ENCODE measurements at regions not wholly inside any gene's neighbourhood (a gene's known extent, or its start where the extent isn't known, plus 50 kb on each side); places are given as distances from the start of the nearest gene placed in this dataset.

GRCh38 chr1:58939666-58940370, 156.0 kb upstream of the JUN start:
- Histone ChIP-seq H3K4me3 (ENCODE audit: extremely low read depth in 1 of 4, insufficient read depth in 2 of 4, low read depth in 3 of 4, low read length in 4 of 4) (no peak overlapping the region), H4K91ac (replicated peaks; ENCODE audit: insufficient read length, low read length) (no peak overlapping the region), H2BK15ac (ENCODE audit: low read length) (no peak overlapping the region), H4K8ac (ENCODE audit: extremely low read depth, insufficient read depth, low read length) (no peak overlapping the region), H3K4ac (replicated peaks; ENCODE audit: insufficient read length, low read depth, low read length) (no peak overlapping the region), H3K56ac (replicated peaks; ENCODE audit: insufficient read length, low read depth, low read length) (no peak overlapping the region), H2BK5ac (ENCODE audit: low read depth, low read length) (no peak overlapping the region), H3K79me2 (ENCODE audit: control insufficient read depth in 1 of 2, insufficient read depth in 2 of 2, low read length in 2 of 2) (no peaks in the 10 kb centered on the region), H3K79me1 (ENCODE audit: low read depth, low read length) (no peaks in the 10 kb centered on the region), H2BK20ac (ENCODE audit: low read length) (no peak overlapping the region), H3K36me3 (ENCODE audit: control insufficient read depth in 2 of 4, insufficient read depth in 4 of 4, low read length in 3 of 4) (no peaks in the 10 kb centered on the region), H2BK120ac (replicated peaks; ENCODE audit: low read depth, low read length) (no peak overlapping the region), H2BK12ac (ENCODE audit: low read depth, low read length) (no peak overlapping the region), H3K27me3 (replicated peaks in 1 of 4; ENCODE audit: control insufficient read depth in 3 of 4, extremely low read depth in 1 of 4, insufficient read depth in 3 of 4, low read length in 3 of 4) (no peaks in the 10 kb centered on the region), H2AFZ (ENCODE audit: low read length) (no peak overlapping the region), H3K27ac (ENCODE audit: low read depth, low read length) (no peak overlapping the region), H3K18ac (ENCODE audit: extremely low read depth, low read length) (no peak overlapping the region), H3K4me2 (ENCODE audit: insufficient read depth in 1 of 2, low read depth in 2 of 2, low read length in 2 of 2) (no peak overlapping the region), H2AK5ac (ENCODE audit: low read depth, low read length) (no peak overlapping the region), H4K5ac (ENCODE audit: insufficient read length, low read depth, low read length) (no peak overlapping the region), H4K20me1 (replicated peaks in 1 of 2; ENCODE audit: control insufficient read depth in 1 of 2, insufficient read depth in 2 of 2, low read length in 2 of 2) (no peaks in the 10 kb centered on the region), H3K23ac (ENCODE audit: insufficient read length) (no peak overlapping the region), H3K9ac (replicated peaks in 1 of 4; ENCODE audit: extremely low read depth in 1 of 4, low read depth in 3 of 4, low read length in 3 of 4) (no peak overlapping the region), H3K23me2 (ENCODE audit: low read depth, low read length) (no peaks in the 10 kb centered on the region), H3K4me1 (replicated peaks in 1 of 4; ENCODE audit: control insufficient read depth in 3 of 4, insufficient read depth in 4 of 4, low read length in 3 of 4) (no peaks in the 10 kb centered on the region), H3K9me3 (ENCODE audit: insufficient read depth in 2 of 2, low read depth in 1 of 2, low read length in 1 of 2) (no peaks in the 10 kb centered on the region), H3K14ac (ENCODE audit: insufficient read length) (no peak overlapping the region)
- POLR2A ChIA-PET (ENCODE audit: partially characterized antibody): no interaction called here
- no peak for FAIRE-seq
- 90% methylated on average over 6 of the region's 6 CpGs; no CpG with 5 or more reads in 1 of the 2 experiments for WGBS, 2 experiments (ENCODE audit: extremely low coverage in 1 of 2, insufficient coverage in 1 of 2, insufficient read length in 1 of 2, insufficient replicate concordance in 2 of 2, low coverage in 1 of 2, low lambda C conversion rate in 2 of 2, missing lambda C conversion rate in 1 of 2)
- DNase-seq (ENCODE audit: low read depth in 1 of 2, low spot score in 2 of 2): no peak
- CTCF ChIA-PET (ENCODE audit: partially characterized antibody): interaction anchor here (2.0 kb wide), 1 partner anchor 77 kb away, joined by 5 read pairs; no protein-coding TSS in a partner anchor
- TF ChIP-seq RFX5 (IDR thresholded peaks at IDR 0.05; ENCODE audit: borderline replicate concordance, low read depth, low read length) (no peak), RNF2 (IDR thresholded peaks at IDR 0.05; ENCODE audit: borderline replicate concordance, low read depth, low read length, missing control alignments, poor library complexity, severe bottlenecking) (no peak), RBBP5 (IDR thresholded peaks at IDR 0.05; ENCODE audit: borderline replicate concordance, low read depth, low read length) (no peak), CHD1 (IDR thresholded peaks at IDR 0.05; ENCODE audit: low read depth, low read length) (no peak)

All from H1 (cell line).